ENCODE measurements at regions not wholly inside any gene's neighbourhood (a gene's known extent, or its start where the extent isn't known, plus 50 kb on each side); places are given as distances from the start of the nearest gene placed in this dataset.

- no peak overlapping the region for H2BK20ac ChIP-seq (ENCODE audit: low read depth, low read length, poor library complexity, severe bottlenecking)
- Mint-ChIP-seq H3K27ac (no peak overlapping the region; a peak in 1 of 7 replicates), H3K36me3 (ENCODE audit: insufficient read depth in 1 of 3, low read depth in 3 of 3) (no peaks in the 10 kb centered on the region), H3K27me3 (ENCODE audit: low read depth) (peaks cover 42% of the 10 kb centered on the region), H3K9me3 (no peaks in the 10 kb centered on the region; a peak in 1 of 5 replicates), H3K4me1 (no peaks in the 10 kb centered on the region), H3K4me3 (no peak overlapping the region)
- TF ChIP-seq, protein P1, sequence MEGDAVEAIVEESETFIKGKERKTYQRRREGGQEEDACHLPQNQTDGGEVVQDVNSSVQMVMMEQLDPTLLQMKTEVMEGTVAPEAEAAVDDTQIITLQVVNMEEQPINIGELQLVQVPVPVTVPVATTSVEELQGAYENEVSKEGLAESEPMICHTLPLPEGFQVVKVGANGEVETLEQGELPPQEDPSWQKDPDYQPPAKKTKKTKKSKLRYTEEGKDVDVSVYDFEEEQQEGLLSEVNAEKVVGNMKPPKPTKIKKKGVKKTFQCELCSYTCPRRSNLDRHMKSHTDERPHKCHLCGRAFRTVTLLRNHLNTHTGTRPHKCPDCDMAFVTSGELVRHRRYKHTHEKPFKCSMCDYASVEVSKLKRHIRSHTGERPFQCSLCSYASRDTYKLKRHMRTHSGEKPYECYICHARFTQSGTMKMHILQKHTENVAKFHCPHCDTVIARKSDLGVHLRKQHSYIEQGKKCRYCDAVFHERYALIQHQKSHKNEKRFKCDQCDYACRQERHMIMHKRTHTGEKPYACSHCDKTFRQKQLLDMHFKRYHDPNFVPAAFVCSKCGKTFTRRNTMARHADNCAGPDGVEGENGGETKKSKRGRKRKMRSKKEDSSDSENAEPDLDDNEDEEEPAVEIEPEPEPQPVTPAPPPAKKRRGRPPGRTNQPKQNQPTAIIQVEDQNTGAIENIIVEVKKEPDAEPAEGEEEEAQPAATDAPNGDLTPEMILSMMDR (conservative IDR thresholded peaks at IDR 0.05), result no peak
- no peak overlapping the region for H2AFZ ChIP-seq (ENCODE audit: low read length)
- no peak overlapping the region for H3K14ac ChIP-seq (ENCODE audit: insufficient read depth, low read length)
- H3K23ac ChIP-seq (ENCODE audit: insufficient read length, low read depth, low read length), result no peak overlapping the region
- H2BK15ac ChIP-seq (ENCODE audit: low read depth, low read length), result no peak overlapping the region
- H3K23me2 ChIP-seq (ENCODE audit: insufficient read length, low read depth, low read length, poor library complexity, severe bottlenecking), result no peaks in the 10 kb centered on the region
- H2BK5ac ChIP-seq (ENCODE audit: insufficient read length, low read length), result no peak overlapping the region
- H2BK12ac ChIP-seq (ENCODE audit: insufficient read length, low read depth, low read length), result no peak overlapping the region
- H2AK5ac ChIP-seq (ENCODE audit: insufficient read length, low read length), result no peak overlapping the region
- DNase-seq, result no peak
- H3K9me3 ChIP-seq (ENCODE audit: control insufficient read depth, low read depth, low read length), result no peaks in the 10 kb centered on the region
- no peaks in the 10 kb centered on the region for H3K4me1 ChIP-seq (ENCODE audit: insufficient read depth, low read length)
- no peak overlapping the region for H4K8ac ChIP-seq (replicated peaks; ENCODE audit: insufficient read length, low read depth, low read length)
- H3K79me1 ChIP-seq (ENCODE audit: insufficient read depth, low read depth, low read length, poor library complexity, severe bottlenecking), result no peaks in the 10 kb centered on the region
- H3K4me2 ChIP-seq (ENCODE audit: insufficient read depth, insufficient read length, low read length), result no peak overlapping the region
- H4K5ac ChIP-seq (ENCODE audit: insufficient read length, low read depth, low read length), result no peak overlapping the region
- no peak overlapping the region for H3T11ph ChIP-seq (ENCODE audit: low read length)
- H3K27me3 ChIP-seq (ENCODE audit: insufficient read depth, low read length), result no peaks in the 10 kb centered on the region
- H3K56ac ChIP-seq (ENCODE audit: insufficient read length, low read depth, low read length), result no peak overlapping the region
- no peak overlapping the region for H3K18ac ChIP-seq (ENCODE audit: insufficient read length, low read depth, low read length)
- no peaks in the 10 kb centered on the region for H4K20me1 ChIP-seq (ENCODE audit: control insufficient read depth, insufficient read depth, insufficient read length)
- no CpG with 5 or more reads among the region's 1 CpG for WGBS (ENCODE audit: extremely low coverage, insufficient read length, low lambda C conversion rate)
- no peak overlapping the region for H3K27ac ChIP-seq (ENCODE audit: insufficient read length, low read depth, low read length)
- H2BK120ac ChIP-seq (ENCODE audit: low read depth, low read length, poor library complexity, severe bottlenecking), result no peak overlapping the region
- H3K4ac ChIP-seq (ENCODE audit: low read depth, low read length), result no peak overlapping the region
- H3K79me2 ChIP-seq (ENCODE audit: insufficient read depth, low read length), result no peaks in the 10 kb centered on the region
- no peak overlapping the region for H3K9ac ChIP-seq (ENCODE audit: extremely low read depth, insufficient read length, low read length)
- no peak overlapping the region for H4K91ac ChIP-seq (ENCODE audit: insufficient read length, low read depth, low read length)
Observed at GRCh38 chr4:10237131-10237530, 120.5 kb upstream of the WDR1 start.
